A673 (cell line): ENCODE measurements at regions not wholly inside any gene's neighbourhood (a gene's known extent, or its start where the extent isn't known, plus 50 kb on each side); places are given as distances from the start of the nearest gene placed in this dataset.

Source experiments
- BruUV-seq: library from RNA; stranded (reverse); fragments of 400-500 nt; replicated peaks from 2 replicates; lab custom pipeline; 2021; lab: Mats Ljungman, UMichigan
- CTCF ChIA-PET: fragments of 300-600 bp; sonication (Branson Sonifier 250); formaldehyde crosslinking; loops from one replicate; lab custom pipeline; 2022; ENCODE audit warnings: antibody characterized with exemption; lab: Charles Lee
- POLR2A ChIA-PET: fragments of 300-600 bp; sonication (Branson Sonifier 250); formaldehyde crosslinking; loops from one replicate; lab custom pipeline; 2022; ENCODE audit warnings: antibody characterized with exemption; ENCODE audit not compliant: low non-redundant PET; lab: Charles Lee
- DNase-seq: peaks from one replicate; pipeline ENCODE4 v3.0.0-alpha.2; 2015; ENCODE audit warnings: low spot score
- H3K27ac ChIP-seq: fragments of 200-600 bp; sonication (generic); 2 replicates; pipeline ENCODE4 v1.5.1; 2016; ENCODE audit warnings: mixed run types, low read depth, mild to moderate bottlenecking, mixed read lengths, antibody characterized with exemption, low read length; ENCODE audit not compliant: poor library complexity, severe bottlenecking
- H3K27me3 ChIP-seq: fragments of 200-600 bp; sonication (generic); replicated peaks from 2 replicates; pipeline ENCODE4 v1.6.1; 2017; ENCODE audit warnings: mixed run types, low read depth, mild to moderate bottlenecking, mixed read lengths, antibody characterized with exemption, low read length; ENCODE audit not compliant: insufficient read depth, poor library complexity
- H3K36me3 ChIP-seq: fragments of 200-600 bp; sonication (generic); 2 replicates; pipeline ENCODE4 v1.6.1; 2016; ENCODE audit warnings: mixed run types, mild to moderate bottlenecking, mixed read lengths, antibody characterized with exemption, low read length; ENCODE audit not compliant: insufficient read depth, poor library complexity, severe bottlenecking
- H3K4me1 ChIP-seq: fragments of 200-600 bp; sonication (generic); 2 replicates; pipeline ENCODE4 v1.6.1; 2017; ENCODE audit warnings: mixed run types, mild to moderate bottlenecking, mixed read lengths, antibody characterized with exemption, low read length; ENCODE audit not compliant: insufficient read depth, poor library complexity, severe bottlenecking
- H3K4me3 ChIP-seq: fragments of 200-600 bp; sonication (generic); 2 replicates; pipeline ENCODE4 v1.5.1; 2016; ENCODE audit warnings: low read depth, mixed run types, mild to moderate bottlenecking, mixed read lengths, low read length; ENCODE audit not compliant: poor library complexity, severe bottlenecking
- H3K9me3 ChIP-seq: fragments of 200-600 bp; sonication (generic); 2 replicates; pipeline ENCODE4 v1.6.1; 2016; ENCODE audit warnings: mixed run types, low read depth, mild to moderate bottlenecking, mixed read lengths, antibody characterized with exemption, low read length; ENCODE audit not compliant: poor library complexity, severe bottlenecking
- CTCF ChIP-seq: fragments of 300-800, 200-600 bp; sonication (generic); conservative IDR thresholded peaks from 2 replicates; pipeline ENCODE4 v1.5.1; 2017; ENCODE audit warnings: low read depth, mild to moderate bottlenecking, antibody characterized with exemption, low read length, moderate library complexity, mixed read lengths
- EZH2 ChIP-seq: fragments of 200-600 bp; sonication (generic); IDR thresholded peaks from 2 replicates; pipeline ENCODE4 v1.6.1; 2017; ENCODE audit warnings: borderline replicate concordance, low read depth, mild to moderate bottlenecking, mixed read lengths, antibody characterized with exemption, low read length; ENCODE audit not compliant: poor library complexity, severe bottlenecking
- intact Hi-C: fragments of 100-400 bp; cut with micrococcal nuclease; formaldehyde crosslinking; loops from one replicate; pipeline ENCODE4 v1.10.0; 2022; ENCODE audit not compliant: unreplicated experiment

GRCh38 chr5:34574936-34575467, 81.1 kb upstream of the RAI14 start:
- BruUV-seq, result no TSS peak
- ChIA-PET CTCF (no interaction called here), POLR2A (no interaction called here)
- no peak for TF ChIP-seq CTCF
- no peak for TF ChIP-seq EZH2
- Histone ChIP-seq H3K9me3 (no peaks in the 10 kb centered on the region), H3K27me3 (no peaks in the 10 kb centered on the region), H3K4me1 (peaks cover 18% of the 10 kb centered on the region), H3K27ac (no peak overlapping the region), H3K36me3 (no peaks in the 10 kb centered on the region), H3K4me3 (no peak overlapping the region)
- no peak for DNase-seq
- intact Hi-C loops, result loop anchor here (1.0 kb wide), 1 partner anchor 47 kb away; no protein-coding TSS in a partner anchor

- CTCF ChIA-PET, result no interaction called here
- Histone ChIP-seq H3K9me3 (no peaks in the 10 kb centered on the region), H3K27me3 (no peaks in the 10 kb centered on the region), H3K4me1 (no peaks in the 10 kb centered on the region), H3K27ac (no peak overlapping the region), H3K36me3 (no peaks in the 10 kb centered on the region), H3K4me3 (no peak overlapping the region)
- DNase-seq, result no peak
- POLR2A ChIA-PET, result no interaction called here
- intact Hi-C loops, result no loop called here
- no TSS peak for BruUV-seq
- TF ChIP-seq EZH2 (no peak), CTCF (no peak)
These were observed 79.0 kb upstream of the RAI14 start for GRCh38 chr5:34576891-34577666.

GRCh38 chr5:34578962-34579361, 77.2 kb upstream of the RAI14 start:
- no peaks in the 10 kb centered on the region for H3K4me1 ChIP-seq
- H3K36me3 ChIP-seq, result no peaks in the 10 kb centered on the region
- H3K27me3 ChIP-seq, result no peaks in the 10 kb centered on the region
- no peaks in the 10 kb centered on the region for H3K9me3 ChIP-seq
- CTCF ChIA-PET, result no interaction called here
- BruUV-seq, result no TSS peak
- POLR2A ChIA-PET, result no interaction called here
- no peak overlapping the region for H3K4me3 ChIP-seq
- TF ChIP-seq CTCF (no peak), EZH2 (no peak)
- intact Hi-C loops, result no loop called here
- no peak for DNase-seq
- H3K27ac ChIP-seq, result no peak overlapping the region
